Muscle of back (tissue), 3 donors: ENCODE measurements at regions not wholly inside any gene's neighbourhood (a gene's known extent, or its start where the extent isn't known, plus 50 kb on each side); places are given as distances from the start of the nearest gene placed in this dataset.

Source experiments
- DNase-seq, 3 donors: peaks; one replicate each; pipeline versions ENCODE4 v3.0.0 to v3.0.0-alpha.2; 2013

GRCh38 chr6:105966481-105966880, 119.7 kb upstream of the PRDM1 start:
- DNase-seq = no peak

DNA sequence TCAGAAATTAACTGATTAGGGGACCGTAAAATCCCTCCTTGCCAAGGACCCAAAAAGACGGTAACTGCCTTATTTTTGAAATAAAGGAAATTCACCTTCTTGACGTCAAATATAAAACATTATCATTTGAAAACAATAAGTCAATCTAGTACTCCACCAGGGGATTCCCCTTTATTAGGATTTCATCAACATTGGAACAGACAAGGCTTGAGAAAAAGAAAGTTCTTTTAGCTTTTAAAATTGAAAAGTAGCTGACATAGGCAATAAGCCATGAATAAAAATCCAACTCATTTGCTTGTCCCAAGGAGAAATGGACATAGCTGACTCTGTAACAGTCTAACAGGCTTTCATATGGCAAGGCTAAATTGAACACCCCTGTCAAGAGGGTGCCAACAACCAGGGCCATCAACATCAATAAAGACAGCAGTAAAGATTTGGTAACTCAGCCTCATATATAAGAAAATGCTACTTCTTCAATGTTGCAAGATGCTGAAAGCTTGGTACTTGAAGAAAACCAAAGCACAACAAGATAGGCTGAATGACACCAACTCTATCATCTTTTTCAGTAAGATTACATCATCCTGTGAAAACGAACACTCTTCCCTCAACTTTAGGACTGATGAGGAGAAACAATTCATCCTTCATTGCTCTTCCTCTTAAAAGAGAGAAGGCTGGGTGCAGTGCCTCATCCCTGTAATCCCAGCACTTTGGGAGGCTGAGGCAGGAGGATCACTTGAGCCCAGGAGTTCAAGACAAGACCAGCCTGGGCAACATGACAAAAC, 121.0 kb upstream of the PRDM1 start:
- DNase-seq = no peak

GRCh38 chr6:105954148-105954547, 132.0 kb upstream of the PRDM1 start:
- DNase-seq = no peak

- no peak for DNase-seq
Measured at GRCh38 chr6:105952772-105953690, 133.1 kb upstream of the PRDM1 start.

DNA sequence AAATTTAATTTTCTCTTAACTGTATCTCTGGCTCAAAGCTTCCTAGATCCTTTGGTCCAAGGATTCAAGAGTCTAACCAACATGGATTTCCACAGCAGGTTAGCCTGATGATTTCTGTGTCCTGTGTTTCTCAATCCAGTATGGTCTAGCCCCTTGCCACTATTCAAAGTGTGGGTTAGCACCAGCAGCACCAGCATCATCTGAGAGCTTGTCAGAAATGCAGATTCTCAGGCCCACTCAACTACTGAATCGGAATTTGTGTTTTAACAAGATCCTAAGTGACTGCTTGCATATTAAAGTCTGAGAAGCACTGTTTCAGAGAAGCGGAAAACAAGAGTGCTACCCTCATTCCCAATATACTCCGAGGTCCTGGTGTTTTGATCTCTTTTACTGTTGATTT, 133.8 kb upstream of the PRDM1 start:
- no peak for DNase-seq

- DNase-seq = no peak
Measured at GRCh38 chr6:105951322-105951721, 134.8 kb upstream of the PRDM1 start.

GRCh38 chr6:105949869-105950268, 136.3 kb upstream of the PRDM1 start:
- no peak for DNase-seq

- no peak for DNase-seq
Measured at GRCh38 chr6:105943514-105943913, 142.6 kb upstream of the PRDM1 start.

DNA sequence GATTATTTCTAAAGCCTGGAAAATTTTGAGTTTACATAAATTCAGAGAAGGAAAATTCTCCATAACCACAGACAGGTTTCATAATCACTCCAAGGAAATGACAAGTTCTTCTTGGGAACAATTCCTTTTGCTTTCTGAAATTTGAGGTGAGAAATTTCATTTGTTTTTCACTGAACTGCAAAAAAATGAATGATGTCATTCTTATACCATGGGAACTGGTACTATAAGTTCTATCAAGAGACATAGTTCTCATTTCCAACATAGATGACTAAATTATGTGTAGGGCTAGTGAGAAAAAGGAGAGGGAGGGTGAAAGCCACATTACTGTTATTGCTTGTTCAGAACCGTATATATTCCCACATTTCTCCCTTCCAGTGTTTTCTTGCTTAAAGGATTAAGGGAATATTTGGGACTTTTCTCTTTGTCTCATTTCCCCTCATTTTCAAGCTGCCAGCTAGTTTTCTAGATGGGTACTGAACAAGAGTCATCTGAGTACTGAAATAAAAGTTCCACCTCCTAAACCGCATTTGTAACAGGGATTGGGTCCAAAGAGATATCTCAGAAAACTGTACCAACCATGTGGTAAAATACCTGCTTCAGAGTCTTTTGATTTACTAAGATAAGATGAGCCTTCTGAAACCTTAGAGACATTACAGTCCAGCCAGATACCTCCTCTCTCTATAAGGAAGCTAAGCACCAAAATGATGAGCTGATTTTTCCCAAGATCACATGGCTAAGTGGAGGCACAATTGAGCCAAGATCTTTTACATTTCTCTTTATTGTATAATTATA, 144.3 kb upstream of the PRDM1 start:
- no peak for DNase-seq

GRCh38 chr6:105940990-105941389, 145.1 kb upstream of the PRDM1 start:
- no peak for DNase-seq

DNA sequence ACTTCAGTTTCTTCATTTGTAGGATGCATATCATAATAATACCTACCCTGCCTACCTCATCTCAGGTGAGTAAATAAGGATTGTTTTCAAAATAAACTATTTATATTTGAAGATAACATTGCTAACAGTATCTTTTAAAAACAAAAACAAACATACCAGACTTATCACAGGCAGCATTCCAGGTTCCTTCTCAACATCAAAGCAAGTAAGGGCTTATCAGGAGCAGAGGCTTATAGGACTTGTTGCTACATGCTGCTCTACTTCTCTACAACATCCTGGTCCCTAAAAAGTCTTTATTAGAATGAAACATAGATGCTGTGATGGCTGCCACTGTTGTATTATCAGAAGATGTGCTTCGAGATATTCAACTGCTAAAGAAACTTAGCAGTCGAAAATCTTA, 149.2 kb upstream of the PRDM1 start:
- no peak for DNase-seq

DNA sequence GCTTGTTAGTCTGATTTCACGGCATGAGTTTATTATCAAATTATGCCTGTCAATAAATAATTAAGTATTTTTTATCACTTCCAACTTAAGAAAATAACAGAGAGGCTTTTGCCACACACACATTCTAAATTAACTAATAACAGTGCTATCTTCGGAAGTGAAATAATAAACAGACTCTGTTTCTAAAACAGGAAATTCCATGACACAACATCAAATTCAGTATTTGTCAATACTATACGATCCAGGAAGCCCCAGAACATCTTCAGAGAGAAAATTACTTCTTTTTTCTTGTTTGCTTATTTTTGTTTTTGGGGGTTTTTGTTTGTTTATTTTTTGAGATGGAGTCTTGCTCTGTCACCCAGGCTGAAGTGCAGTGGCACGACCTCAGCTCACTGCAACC, 150.7 kb upstream of the PRDM1 start:
- no peak for DNase-seq

DNA sequence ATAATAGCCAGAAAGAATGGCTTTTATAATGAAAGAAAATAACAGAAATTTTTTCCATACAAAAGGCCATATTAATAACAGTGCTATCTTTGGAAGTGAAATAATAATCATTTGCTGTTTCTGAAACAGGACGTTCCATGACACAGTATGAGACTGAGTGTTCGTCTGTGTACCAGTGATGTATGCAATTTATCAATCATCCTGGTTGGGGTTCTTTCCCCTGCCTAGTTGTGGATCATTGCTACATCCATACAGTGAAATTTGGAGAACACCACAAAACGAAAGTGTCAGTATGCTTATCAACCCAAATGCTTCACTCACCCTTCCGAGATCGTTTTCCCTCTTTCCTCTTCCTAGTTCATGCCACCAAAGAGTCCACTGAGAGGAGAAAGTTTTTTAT, 151.4 kb upstream of the PRDM1 start:
- no peak for DNase-seq

DNA sequence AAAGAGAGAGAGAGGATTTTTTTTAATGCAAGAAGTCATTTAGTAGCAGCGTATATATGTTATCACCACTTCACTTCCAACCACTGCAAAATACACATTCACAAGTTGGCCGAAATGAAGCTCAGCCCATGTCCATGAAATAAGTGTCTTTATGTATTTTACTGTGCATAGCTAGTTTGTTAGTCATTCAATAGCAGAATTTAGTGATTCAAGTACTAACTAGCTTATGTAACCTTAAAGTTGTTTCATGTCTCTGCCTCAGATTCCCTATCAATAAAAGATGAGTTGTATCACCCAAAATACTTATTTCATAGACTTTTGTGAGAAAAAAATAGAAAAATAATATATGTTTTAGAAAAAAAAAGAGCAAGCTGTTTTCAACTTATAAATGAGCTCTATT, 153.7 kb upstream of the PRDM1 start:
- DNase-seq = no peak

GRCh38 chr6:105929626-105930025, 156.5 kb upstream of the PRDM1 start:
- DNase-seq = no peak

- no peak for DNase-seq
Measured at GRCh38 chr6:105926318-105926717, 159.8 kb upstream of the PRDM1 start.

DNA sequence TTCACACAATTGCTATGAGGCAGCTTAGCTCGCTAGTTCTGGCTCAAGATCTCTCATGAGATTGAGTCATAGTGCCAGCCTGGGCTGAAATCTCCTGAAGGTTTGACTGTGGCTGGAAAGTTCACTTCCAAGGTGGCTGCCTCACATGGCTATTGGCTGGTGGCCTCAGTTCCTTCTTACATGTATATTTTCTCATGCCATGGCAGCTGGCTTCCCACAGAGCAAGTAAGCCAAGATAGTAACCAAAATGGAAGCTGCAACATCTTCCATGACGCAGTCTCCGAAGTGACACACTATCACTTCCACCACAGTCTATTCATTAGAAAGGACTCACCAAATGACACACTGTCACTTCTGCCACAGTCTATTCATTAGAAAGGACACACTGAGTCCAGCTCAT, 160.4 kb upstream of the PRDM1 start:
- DNase-seq = no peak

GRCh38 chr6:105921781-105922180, 164.4 kb upstream of the PRDM1 start:
- DNase-seq = no peak

GRCh38 chr6:105920071-105920470, 166.1 kb upstream of the PRDM1 start:
- no peak for DNase-seq

- no peak for DNase-seq
Measured at GRCh38 chr6:105917038-105917695, 169.0 kb upstream of the PRDM1 start.

DNA sequence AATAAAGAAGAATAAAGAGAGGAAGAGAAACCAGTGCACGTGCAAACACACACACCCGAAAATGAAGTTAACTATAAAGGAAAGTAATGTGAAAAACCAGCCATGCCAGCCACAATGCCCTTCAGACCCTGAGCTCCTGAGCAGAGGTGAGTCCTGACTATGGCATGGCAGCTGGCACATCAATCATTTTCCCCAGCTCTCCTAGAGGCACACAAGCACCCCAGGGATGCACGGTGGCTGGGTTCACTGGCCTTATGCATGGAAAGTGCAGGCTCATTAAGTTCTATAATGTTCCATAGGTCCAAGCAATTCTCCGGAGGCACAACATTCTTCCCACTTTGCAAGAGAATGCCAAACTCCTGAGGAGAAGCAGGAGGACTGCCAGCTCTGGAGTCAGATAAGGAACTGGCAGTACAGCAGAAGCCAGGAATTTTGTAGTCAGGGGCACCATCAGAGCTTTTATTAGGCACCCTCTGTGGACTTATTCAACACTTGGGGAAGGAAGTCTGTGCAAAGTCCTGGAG, 175.0 kb upstream of the PRDM1 start:
- DNase-seq = no peak

DNA sequence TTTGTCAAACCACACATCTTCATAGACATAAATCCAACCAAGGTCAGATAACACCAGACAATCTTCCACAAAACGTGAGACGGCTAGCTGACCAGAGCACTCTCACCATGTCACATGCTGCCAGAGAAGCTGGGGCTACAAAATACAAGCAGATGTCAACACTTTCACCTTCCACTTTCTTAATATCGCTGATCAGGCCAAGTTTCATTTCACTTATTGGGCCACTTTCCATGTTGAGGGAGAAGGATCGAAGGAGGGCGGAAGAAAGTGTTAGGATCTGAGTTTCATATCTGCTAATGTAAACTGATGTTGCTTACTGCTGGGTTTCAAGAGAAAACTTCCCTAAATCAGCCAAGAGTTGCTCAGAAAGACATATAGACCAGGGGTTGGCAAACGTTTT, 177.0 kb upstream of the PRDM1 start:
- peak in 1 of 3 donors; percentile 33 for DNase-seq
